SU-DHL-6 (cell line): ENCODE measurements at regions not wholly inside any gene's neighbourhood (a gene's known extent, or its start where the extent isn't known, plus 50 kb on each side); places are given as distances from the start of the nearest gene placed in this dataset.

Source experiments
- EZH2phosphoT487 ChIP-seq: fragments of 200-600 bp; sonication (generic), shearing (Covaris generic); conservative IDR thresholded peaks from 2 replicates; pipeline ENCODE4 v1.6.1; 2018; ENCODE audit warnings: mild to moderate bottlenecking, antibody characterized with exemption, low read length, moderate library complexity, mixed read lengths
- TF ChIP-seq, protein P1 (sequence below): fragments of 200-600 bp; sonication (generic); IDR thresholded peaks from one replicate; pipeline ENCODE4 v1.5.1; 2017; ENCODE audit warnings: antibody characterized with exemption, mild to moderate bottlenecking, low read length, moderate library complexity; ENCODE audit not compliant: insufficient read depth, poor library complexity, severe bottlenecking

DNA sequence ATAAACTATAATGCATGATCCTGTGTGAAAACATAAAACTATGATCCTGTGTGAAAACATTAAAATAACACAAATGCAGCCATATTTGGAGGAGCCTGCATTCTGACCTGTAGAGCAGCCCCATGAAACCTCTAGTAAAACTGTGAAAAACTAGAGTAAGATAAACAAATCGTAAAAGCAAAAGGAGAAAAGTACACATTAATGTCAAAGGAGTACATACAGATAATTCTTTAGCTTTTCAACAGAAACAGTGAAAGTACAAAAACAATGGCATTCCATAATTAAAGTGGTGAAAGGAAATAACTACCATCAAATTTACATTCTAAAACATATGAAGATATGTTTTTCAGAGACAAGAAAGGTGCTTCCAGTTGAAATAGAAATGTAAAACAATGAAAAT, 1267.2 kb downstream of the SLITRK1 start:
- TF ChIP-seq, protein P1, sequence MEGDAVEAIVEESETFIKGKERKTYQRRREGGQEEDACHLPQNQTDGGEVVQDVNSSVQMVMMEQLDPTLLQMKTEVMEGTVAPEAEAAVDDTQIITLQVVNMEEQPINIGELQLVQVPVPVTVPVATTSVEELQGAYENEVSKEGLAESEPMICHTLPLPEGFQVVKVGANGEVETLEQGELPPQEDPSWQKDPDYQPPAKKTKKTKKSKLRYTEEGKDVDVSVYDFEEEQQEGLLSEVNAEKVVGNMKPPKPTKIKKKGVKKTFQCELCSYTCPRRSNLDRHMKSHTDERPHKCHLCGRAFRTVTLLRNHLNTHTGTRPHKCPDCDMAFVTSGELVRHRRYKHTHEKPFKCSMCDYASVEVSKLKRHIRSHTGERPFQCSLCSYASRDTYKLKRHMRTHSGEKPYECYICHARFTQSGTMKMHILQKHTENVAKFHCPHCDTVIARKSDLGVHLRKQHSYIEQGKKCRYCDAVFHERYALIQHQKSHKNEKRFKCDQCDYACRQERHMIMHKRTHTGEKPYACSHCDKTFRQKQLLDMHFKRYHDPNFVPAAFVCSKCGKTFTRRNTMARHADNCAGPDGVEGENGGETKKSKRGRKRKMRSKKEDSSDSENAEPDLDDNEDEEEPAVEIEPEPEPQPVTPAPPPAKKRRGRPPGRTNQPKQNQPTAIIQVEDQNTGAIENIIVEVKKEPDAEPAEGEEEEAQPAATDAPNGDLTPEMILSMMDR = no peak
- no peak for TF ChIP-seq EZH2phosphoT487
